OCI-LY3 (cell line): ENCODE measurements at regions not wholly inside any gene's neighbourhood (a gene's known extent, or its start where the extent isn't known, plus 50 kb on each side); places are given as distances from the start of the nearest gene placed in this dataset.

Experiments
- H2AFZ ChIP-seq: fragments of 200-600, 300-600 bp; shearing (Covaris generic); 2 replicates; pipeline ENCODE4 v1.6.0; 2014; ENCODE audit warnings: antibody characterized with exemption, low read depth, low read length
- H3K27ac ChIP-seq: fragments of 200-600, 300-600 bp; sonication (generic); 2 replicates; pipeline ENCODE4 v1.5.1; 2014; ENCODE audit warnings: mild to moderate bottlenecking, low read length, moderate library complexity, mixed read lengths
- H3K27me3 ChIP-seq: fragments of 200-600, 300-600 bp; sonication (generic); 2 replicates; pipeline ENCODE4 v1.6.1; 2014; ENCODE audit warnings: low read depth, low read length, mixed read lengths
- H3K36me3 ChIP-seq: fragments of 200-600, 300-600 bp; sonication (generic); replicated peaks from 2 replicates; pipeline ENCODE3; 2014; ENCODE audit warnings: low read depth, low read length, mixed read lengths
- H3K4me1 ChIP-seq: fragments of 300-600, 200-600 bp; sonication (generic); 2 replicates; pipeline ENCODE4 v1.6.1; 2014; ENCODE audit warnings: low read length, mixed read lengths
- H3K4me2 ChIP-seq: fragments of 200-600, 300-600 bp; sonication (generic); 2 replicates; pipeline ENCODE4 v1.6.1; 2014; ENCODE audit warnings: low read length, mixed read lengths
- H3K4me3 ChIP-seq: fragments of 300-600, 200-600 bp; sonication (generic); 2 replicates; pipeline ENCODE4 v1.5.1; 2014; ENCODE audit warnings: antibody characterized with exemption, mild to moderate bottlenecking, low read length, moderate library complexity
- H3K79me2 ChIP-seq: fragments of 300-600, 200-600 bp; shearing (Covaris generic); 2 replicates; pipeline ENCODE4 v1.6.1; 2014; ENCODE audit warnings: mild to moderate bottlenecking, low read length, mixed read lengths
- H3K9ac ChIP-seq: fragments of 300-600, 200-600 bp; shearing (Covaris generic); 2 replicates; pipeline ENCODE4 v1.6.0; 2014; ENCODE audit warnings: mild to moderate bottlenecking, low read length, moderate library complexity
- H3K9me3 ChIP-seq: fragments of 200-600, 300-600 bp; shearing (Covaris generic); 2 replicates; pipeline ENCODE4 v1.6.1; 2014; ENCODE audit warnings: low read length, mixed read lengths; ENCODE audit not compliant: insufficient read depth
- H4K20me1 ChIP-seq: fragments of 200-600, 300-600 bp; sonication (generic); 2 replicates; pipeline ENCODE4 v1.6.1; 2016; ENCODE audit warnings: low read length, mixed read lengths; ENCODE audit not compliant: insufficient read depth
- CTCF ChIP-seq: fragments of 200-600, 300-600 bp; sonication (generic); IDR thresholded peaks from 2 replicates; pipeline ENCODE4 v1.5.1; 2014; ENCODE audit warnings: antibody characterized with exemption, low read length, low read depth
- EZH2phosphoT487 ChIP-seq: fragments of 200-600 bp; shearing (Covaris generic); IDR thresholded peaks from 2 replicates; pipeline ENCODE4 v1.6.1; 2018; ENCODE audit warnings: antibody characterized with exemption, mixed run types, low read depth

GRCh38 chr13:50128428-50128931 lies 113.2 kb downstream of the KCNRG start:
- Histone ChIP-seq H3K4me3 (peak overlapping the region; percentile 85), H3K36me3 (no peaks in the 10 kb centered on the region), H3K9me3 (no peaks in the 10 kb centered on the region), H2AFZ (no peak overlapping the region), H4K20me1 (no peaks in the 10 kb centered on the region), H3K4me1 (peaks cover 55% of the 10 kb centered on the region), H3K27me3 (peaks cover 22% of the 10 kb centered on the region), H3K9ac (peak overlapping the region; percentile 86), H3K79me2 (no peaks in the 10 kb centered on the region), H3K27ac (peak overlapping the region; percentile 78), H3K4me2 (peak overlapping the region; percentile 97)
- TF ChIP-seq CTCF (peak; percentile 40), EZH2phosphoT487 (no peak)

- Histone ChIP-seq H3K4me2 (peak overlapping the region; percentile 97), H3K9ac (peak overlapping the region; percentile 86), H4K20me1 (no peaks in the 10 kb centered on the region), H3K79me2 (no peaks in the 10 kb centered on the region), H3K36me3 (peaks cover 5% of the 10 kb centered on the region), H3K4me3 (peak overlapping the region; percentile 85), H3K4me1 (peaks cover 54% of the 10 kb centered on the region), H2AFZ (peak overlapping the region; percentile 8; the same call in 1 of the 2 replicates), H3K27me3 (peaks cover 25% of the 10 kb centered on the region), H3K9me3 (no peaks in the 10 kb centered on the region), H3K27ac (peak overlapping the region; percentile 78)
- TF ChIP-seq CTCF (no peak), EZH2phosphoT487 (no peak)
Measured at GRCh38 chr13:50129081-50129705, 113.9 kb downstream of the KCNRG start.

GRCh38 chr13:50129706-50130122 lies 114.5 kb downstream of the KCNRG start:
- no peaks in the 10 kb centered on the region for H3K79me2 ChIP-seq
- peak overlapping the region; percentile 85 for H3K4me3 ChIP-seq
- peak overlapping the region; percentile 62 for H3K9ac ChIP-seq
- peak overlapping the region; percentile 97 for H3K4me2 ChIP-seq
- H4K20me1 ChIP-seq = no peaks in the 10 kb centered on the region
- TF ChIP-seq EZH2phosphoT487 (no peak), CTCF (no peak)
- peak overlapping the region; percentile 78 for H3K27ac ChIP-seq
- H3K27me3 ChIP-seq = peaks cover 30% of the 10 kb centered on the region
- no peaks in the 10 kb centered on the region; the same call in 1 of the 2 replicates for H3K9me3 ChIP-seq
- peaks cover 54% of the 10 kb centered on the region for H3K4me1 ChIP-seq
- H3K36me3 ChIP-seq = peaks cover 8% of the 10 kb centered on the region
- H2AFZ ChIP-seq = peak overlapping the region; percentile 28; the same call in 1 of the 2 replicates

- Histone ChIP-seq H3K4me1 (peaks cover 54% of the 10 kb centered on the region), H3K27me3 (peaks cover 36% of the 10 kb centered on the region), H3K27ac (peak overlapping the region; percentile 26), H3K9ac (peak overlapping the region; percentile 62), H3K79me2 (no peaks in the 10 kb centered on the region), H3K4me3 (peak overlapping the region; percentile 85), H3K4me2 (peak overlapping the region; percentile 97), H3K9me3 (no peaks in the 10 kb centered on the region; the same call in 1 of the 2 replicates), H3K36me3 (peaks cover 8% of the 10 kb centered on the region), H4K20me1 (no peaks in the 10 kb centered on the region), H2AFZ (0 out of 2 replicates have a peak overlapping the region, but pooled peaks have one; percentile 28)
- TF ChIP-seq EZH2phosphoT487 (no peak), CTCF (no peak)
Measured at GRCh38 chr13:50130123-50130946, 115.1 kb downstream of the KCNRG start.
